Kidney (tissue), 13 donors: ENCODE measurements at regions not wholly inside any gene's neighbourhood (a gene's known extent, or its start where the extent isn't known, plus 50 kb on each side); places are given as distances from the start of the nearest gene placed in this dataset.

Experiments
- DNase-seq, 5 donors: peaks; one replicate each; pipeline ENCODE4 v3.0.0-alpha.2; 2013 to 2020
- FAIRE-seq: peaks from 2 replicates; lab custom pipeline; 2012; peaks lifted over from hg19 to GRCh38; lab: Jason Lieb, UNC
- H3K27ac ChIP-seq, 2 donors: one replicate each; pipeline ENCODE4 v1.7.0; 2013; ENCODE audit warnings: low read depth in 2 of 2, low read length in 2 of 2, inconsistent platforms in 1 of 2
- H3K27me3 ChIP-seq: one replicate; pipeline ENCODE4 v1.7.1; 2013; ENCODE audit warnings: low read length, inconsistent platforms; ENCODE audit not compliant: control insufficient read depth, insufficient read depth
- H3K36me3 ChIP-seq, 3 donors: one replicate each; pipeline versions ENCODE4 v1.7.0 to v1.7.1; 2013; ENCODE audit warnings: low read length in 3 of 3, control low read depth in 1 of 3, inconsistent platforms in 1 of 3; ENCODE audit not compliant: insufficient read depth in 3 of 3, control insufficient read depth in 2 of 3
- H3K4me1 ChIP-seq, 3 donors: one replicate each; pipeline versions ENCODE4 v1.7.0 to v1.7.1; 2013; ENCODE audit warnings: low read length in 3 of 3, inconsistent platforms in 1 of 3, low read depth in 1 of 3; ENCODE audit not compliant: control insufficient read depth in 2 of 3, insufficient read depth in 2 of 3
- H3K4me3 ChIP-seq, 3 donors: one replicate each; pipeline versions ENCODE4 v1.7.0 to v1.8.1; 2013; ENCODE audit warnings: low read length in 3 of 3, control low read depth in 1 of 3, inconsistent platforms in 1 of 3
- H3K9ac ChIP-seq, 3 donors: one replicate each; pipeline versions ENCODE4 v1.7.0 to v1.7.1; 2013; ENCODE audit warnings: low read length in 3 of 3, control low read depth in 1 of 3, inconsistent platforms in 1 of 3
- H3K9me3 ChIP-seq, 3 donors: one replicate each; pipeline versions ENCODE4 v1.7.0 to v1.7.1; 2013; ENCODE audit warnings: low read length in 3 of 3, control low read depth in 1 of 3, inconsistent platforms in 1 of 3; ENCODE audit not compliant: control insufficient read depth in 2 of 3, insufficient read depth in 1 of 3
- CTCF ChIP-seq: IDR thresholded peaks from 3 replicates; pipeline ENCODE4 v1.5.1; 2012; ENCODE audit warnings: mild to moderate bottlenecking, moderate library complexity, borderline replicate concordance; ENCODE audit not compliant: insufficient read depth; ENCODE audit errors: extremely low read depth
- intact Hi-C: fragments of 100-400 bp; cut with DNase I; formaldehyde crosslinking; loops from one replicate; pipeline ENCODE4 v1.11.1; 2022
- donor health status: control.
- donor health status: control.
- donor health status: control.
- donor health status: control.
- donor health status: control.
- donor health status: DM: yes; HTN: yes; CAD: no.
- donor health status: Normal renal cell carcinoma (clear cell type).

- DNase-seq (no peak), FAIRE-seq (no peak)
- Histone ChIP-seq H3K36me3 (no peaks in the 10 kb centered on the region), H3K4me1 (no peaks in the 10 kb centered on the region), H3K27ac (no peak overlapping the region), H3K9me3 (no peaks in the 10 kb centered on the region), H3K4me3 (no peak overlapping the region), H3K27me3 (no peaks in the 10 kb centered on the region), H3K9ac (no peak overlapping the region)
- TF ChIP-seq CTCF, result no peak
- intact Hi-C loops, result no loop called here
Measured at GRCh38 chr4:108272561-108272960, 103.8 kb upstream of the LEF1 start.

GRCh38 chr4:108272046-108272445 is 103.3 kb upstream of the LEF1 start:
- H3K36me3 ChIP-seq, result no peaks in the 10 kb centered on the region
- H3K27ac ChIP-seq, result no peak overlapping the region
- no peaks in the 10 kb centered on the region for H3K9me3 ChIP-seq
- no peak for TF ChIP-seq CTCF
- no peak for FAIRE-seq
- H3K27me3 ChIP-seq, result no peaks in the 10 kb centered on the region
- no peaks in the 10 kb centered on the region for H3K4me1 ChIP-seq
- H3K9ac ChIP-seq, result no peak overlapping the region
- no peak overlapping the region for H3K4me3 ChIP-seq
- no peak for DNase-seq
- intact Hi-C loops, result no loop called here

- Histone ChIP-seq H3K4me3 (no peak overlapping the region), H3K9me3 (no peaks in the 10 kb centered on the region), H3K36me3 (no peaks in the 10 kb centered on the region), H3K9ac (no peak overlapping the region), H3K27ac (no peak overlapping the region), H3K4me1 (no peaks in the 10 kb centered on the region), H3K27me3 (no peaks in the 10 kb centered on the region)
- FAIRE-seq, result no peak
- intact Hi-C loops, result no loop called here
- no peak for TF ChIP-seq CTCF
- no peak for DNase-seq
Measured at GRCh38 chr4:108270466-108271450, 102.0 kb upstream of the LEF1 start.
